ENCODE measurements at regions not wholly inside any gene's neighbourhood (a gene's known extent, or its start where the extent isn't known, plus 50 kb on each side); places are given as distances from the start of the nearest gene placed in this dataset.

- TF ChIP-seq CTCF (IDR thresholded peaks at IDR 0.05 in 8 of 11, conservative IDR thresholded peaks at IDR 0.05 in 3 of 11) (no peak), POLR2A (IDR thresholded peaks at IDR 0.05) (no peak), POLR2AphosphoS5 (IDR thresholded peaks at IDR 0.05) (no peak)
Measured at GRCh38 chr12:84763107-84763506, 149.5 kb downstream of the SLC6A15 start.

All from spleen (tissue), 7 donors.